ENCODE measurements at regions not wholly inside any gene's neighbourhood (a gene's known extent, or its start where the extent isn't known, plus 50 kb on each side); places are given as distances from the start of the nearest gene placed in this dataset.
"Not testable (repeated sequence)": the region's sequence is repeated elsewhere in the genome, so short reads cannot be mapped to it uniquely, and the experiment has no call there.

- no peak overlapping the region for H3K27ac Mint-ChIP-seq
- H3K9me3 Mint-ChIP-seq = peaks cover 5 to 12% of the 10 kb centered on the region in 2 donors
- H3K36me3 Mint-ChIP-seq = no peaks in the 10 kb centered on the region
- ATAC-seq = no peak
- DNase-seq (ENCODE audit: low spot score in 2 of 2) = no peak
Measured at GRCh38 chr6:148602136-148602535, 144.7 kb upstream of the UST start.

DNA sequence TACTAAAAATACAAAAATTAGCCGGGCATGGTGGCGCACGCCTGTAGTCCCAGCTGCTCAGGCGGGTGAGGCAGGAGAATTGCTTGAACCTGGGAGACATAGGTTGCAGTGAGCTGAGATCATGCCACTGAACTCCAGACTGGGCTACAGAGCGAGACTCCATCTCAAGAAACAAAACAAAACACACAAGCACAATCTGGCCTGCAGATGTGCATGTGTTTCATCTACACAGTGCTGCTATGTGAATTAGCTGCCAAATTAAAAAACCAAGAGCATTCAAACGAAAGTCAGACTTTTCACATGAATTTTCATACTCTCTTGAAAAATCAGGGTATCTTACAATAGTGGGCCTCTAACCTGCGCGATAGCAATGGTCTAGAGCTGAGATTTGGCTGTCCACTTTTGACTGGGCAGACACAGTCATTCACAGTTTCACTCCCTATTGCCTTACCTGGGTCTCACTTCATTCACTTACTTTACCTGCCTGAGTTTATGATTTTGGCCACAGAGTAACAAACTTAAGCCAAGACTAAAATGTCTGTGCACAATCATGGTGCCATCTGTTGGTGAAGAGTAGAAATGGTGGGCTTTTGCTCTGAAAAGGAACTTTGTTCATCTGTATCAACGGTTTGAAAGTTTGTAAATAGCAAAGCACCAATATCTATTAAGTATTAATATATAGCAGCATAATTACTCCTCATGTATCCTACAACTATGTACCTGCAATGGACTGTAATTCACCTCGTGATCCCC, 138.5 kb upstream of the UST start:
- no peaks in the 10 kb centered on the region for H3K9me3 Mint-ChIP-seq
- no peak for DNase-seq (ENCODE audit: low spot score in 2 of 2)
- no peak overlapping the region for H3K27ac Mint-ChIP-seq
- no peak for ATAC-seq
- no peaks in the 10 kb centered on the region for H3K36me3 Mint-ChIP-seq

- DNase-seq (ENCODE audit: low spot score in 2 of 2) = no peak
- H3K9me3 Mint-ChIP-seq = no peaks in the 10 kb centered on the region
- ATAC-seq = no peak
- no peak overlapping the region for H3K27ac Mint-ChIP-seq
- H3K36me3 Mint-ChIP-seq = no peaks in the 10 kb centered on the region
Measured at GRCh38 chr6:148611213-148611612, 135.6 kb upstream of the UST start.

DNA sequence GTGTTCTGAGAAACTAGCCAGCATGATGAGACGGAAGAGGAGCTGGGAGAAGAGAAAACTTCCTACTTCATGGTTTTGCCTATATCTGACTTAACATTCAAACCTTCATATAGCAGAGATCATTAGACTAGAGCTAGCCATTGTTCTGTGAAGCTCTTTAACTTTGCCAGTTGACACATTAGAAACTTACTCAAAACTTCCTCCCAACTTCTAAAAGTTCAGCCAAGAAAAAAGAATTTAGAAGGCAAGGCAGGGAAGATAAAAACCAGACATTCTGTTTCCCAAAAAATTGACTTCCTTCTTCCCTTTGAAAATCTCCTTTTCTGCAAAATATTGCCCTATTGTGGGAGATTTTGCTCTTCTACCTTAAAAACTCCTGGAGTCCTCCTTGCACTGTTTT, 134.8 kb upstream of the UST start:
- Mint-ChIP-seq H3K36me3 (no peaks in the 10 kb centered on the region), H3K27ac (no peak overlapping the region), H3K9me3 (no peaks in the 10 kb centered on the region)
- no peak for DNase-seq (ENCODE audit: low spot score in 2 of 2)
- no peak for ATAC-seq

- H3K9me3 Mint-ChIP-seq = no peaks in the 10 kb centered on the region
- DNase-seq (ENCODE audit: low spot score in 2 of 2) (no peak), ATAC-seq (no peak)
- H3K27ac Mint-ChIP-seq = no peak overlapping the region
- H3K36me3 Mint-ChIP-seq = no peaks in the 10 kb centered on the region
Measured at GRCh38 chr6:148614602-148615001, 132.2 kb upstream of the UST start.

GRCh38 chr6:148616841-148617240, 130.0 kb upstream of the UST start:
- DNase-seq (ENCODE audit: low spot score in 2 of 2) (no peak), ATAC-seq (no peak)
- no peaks in the 10 kb centered on the region for H3K9me3 Mint-ChIP-seq
- no peak overlapping the region for H3K27ac Mint-ChIP-seq
- H3K36me3 Mint-ChIP-seq = no peaks in the 10 kb centered on the region

GRCh38 chr6:148617530-148617929, 129.3 kb upstream of the UST start:
- Mint-ChIP-seq H3K27ac (no peak overlapping the region), H3K9me3 (no peaks in the 10 kb centered on the region), H3K36me3 (no peaks in the 10 kb centered on the region)
- ATAC-seq = no peak
- DNase-seq (ENCODE audit: low spot score in 2 of 2) = no peak

DNA sequence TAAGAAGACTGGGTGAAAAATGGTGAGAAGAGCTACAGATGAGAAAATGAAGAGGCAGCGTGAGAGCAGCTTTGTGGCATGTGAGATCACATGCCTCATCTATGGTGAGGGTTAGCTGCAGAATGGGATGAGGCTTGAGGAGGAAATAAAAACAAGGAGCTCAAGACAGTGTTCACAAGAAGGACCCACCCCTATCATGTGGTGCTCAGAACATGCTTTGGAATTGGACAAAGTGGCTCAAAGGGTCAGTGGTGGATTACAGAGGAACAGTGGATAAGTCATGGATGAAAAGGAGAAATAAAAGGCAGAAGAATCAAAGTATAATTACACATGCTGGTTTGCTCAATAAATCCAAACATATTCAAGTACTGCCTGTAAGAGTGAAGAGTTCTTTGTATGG, 126.9 kb upstream of the UST start:
- Mint-ChIP-seq H3K36me3 (no peaks in the 10 kb centered on the region), H3K27ac (no peak overlapping the region), H3K9me3 (no peaks in the 10 kb centered on the region)
- ATAC-seq = no peak
- DNase-seq (ENCODE audit: low spot score in 2 of 2) = no peak

GRCh38 chr6:148620579-148621298, 126.1 kb upstream of the UST start:
- no peak for DNase-seq (ENCODE audit: low spot score in 2 of 2)
- peak in 1 of 2 donors; percentile 59 for ATAC-seq
- Mint-ChIP-seq H3K27ac (no peak overlapping the region), H3K9me3 (no peaks in the 10 kb centered on the region), H3K36me3 (no peaks in the 10 kb centered on the region)

GRCh38 chr6:148625609-148626008, 121.2 kb upstream of the UST start:
- H3K36me3 Mint-ChIP-seq = no peaks in the 10 kb centered on the region
- no peaks in the 10 kb centered on the region for H3K9me3 Mint-ChIP-seq
- DNase-seq (ENCODE audit: low spot score in 2 of 2) (no peak), ATAC-seq (no peak)
- H3K27ac Mint-ChIP-seq = no peak overlapping the region

GRCh38 chr6:148628251-148628650, 118.6 kb upstream of the UST start:
- Mint-ChIP-seq H3K9me3 (no peaks in the 10 kb centered on the region), H3K27ac (no peak overlapping the region), H3K36me3 (no peaks in the 10 kb centered on the region)
- ATAC-seq (no peak), DNase-seq (ENCODE audit: low spot score in 2 of 2) (no peak)

GRCh38 chr6:148629181-148629580, 117.6 kb upstream of the UST start:
- Mint-ChIP-seq H3K9me3 (no peaks in the 10 kb centered on the region), H3K36me3 (no peaks in the 10 kb centered on the region), H3K27ac (no peak overlapping the region)
- no peak for ATAC-seq
- DNase-seq (ENCODE audit: low spot score in 2 of 2) = no peak

- Mint-ChIP-seq H3K36me3 (no peaks in the 10 kb centered on the region), H3K27ac (no peak overlapping the region), H3K9me3 (no peaks in the 10 kb centered on the region)
- DNase-seq (ENCODE audit: low spot score in 2 of 2) = no peak
- no peak for ATAC-seq
Measured at GRCh38 chr6:148629592-148630465, 117.0 kb upstream of the UST start.

DNA sequence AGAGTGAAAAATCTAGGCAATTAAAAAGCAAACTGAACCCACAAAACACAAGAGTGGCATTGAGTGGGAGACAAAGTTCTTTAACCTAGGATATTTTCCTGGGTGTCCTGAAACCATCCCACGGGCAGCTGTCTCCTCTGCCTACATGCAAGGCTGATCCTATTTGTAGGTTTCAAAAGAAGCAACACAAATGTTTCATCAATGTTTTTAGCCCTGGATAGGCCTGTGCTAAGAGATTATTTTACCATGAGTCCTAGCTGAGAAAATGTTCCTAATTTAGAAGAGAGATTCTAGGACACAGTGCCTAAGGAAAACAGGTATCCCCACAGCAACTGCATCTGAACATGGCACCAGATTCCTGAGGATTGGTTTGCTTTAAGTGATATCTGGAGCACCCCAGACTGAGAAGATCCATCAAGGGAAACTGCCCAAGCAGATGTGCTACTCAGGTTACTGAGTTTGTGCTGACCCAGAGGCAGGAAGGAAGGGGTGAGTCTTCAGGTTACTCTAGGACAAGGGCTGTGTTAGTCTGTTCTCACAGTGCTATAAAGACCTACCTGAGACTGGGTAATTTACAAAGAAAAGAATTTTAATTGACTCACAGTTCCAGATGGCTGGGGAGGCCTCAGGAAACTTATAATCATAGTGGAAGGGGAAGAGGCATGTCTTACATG, 111.6 kb upstream of the UST start:
- Mint-ChIP-seq H3K27ac (no peak overlapping the region), H3K36me3 (peaks cover 0 to 4% of the 10 kb centered on the region in 2 donors)
- ATAC-seq = no peak

DNA sequence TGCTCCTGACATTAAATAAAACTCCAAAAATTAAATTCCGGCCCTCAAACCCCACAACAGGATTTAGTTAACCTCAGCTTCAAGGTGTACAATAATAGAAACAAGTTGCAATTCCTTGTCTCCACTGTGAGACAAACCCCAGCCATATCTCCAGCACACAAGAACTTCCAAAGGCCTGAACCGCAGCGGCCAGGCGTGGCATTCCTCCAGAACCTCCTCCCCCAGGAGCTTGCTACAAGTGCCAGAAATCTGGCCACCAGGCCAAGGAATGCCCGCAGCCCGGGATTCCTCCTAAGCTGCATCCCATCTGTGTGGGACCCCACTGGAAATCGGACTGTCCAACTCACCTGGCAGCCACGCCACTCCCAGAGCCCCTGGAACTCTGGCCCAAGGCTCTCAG, 105.0 kb upstream of the UST start:
- H3K36me3 Mint-ChIP-seq; ATAC-seq; H3K27ac Mint-ChIP-seq; DNase-seq (ENCODE audit: low spot score in 2 of 2); H3K9me3 Mint-ChIP-seq: not testable (repeated sequence)

More for the DNA sequence above, 111.6 kb upstream of the UST start:
- no peak for DNase-seq (ENCODE audit: low spot score in 2 of 2)
- H3K9me3 Mint-ChIP-seq = no peaks in the 10 kb centered on the region

DNA sequence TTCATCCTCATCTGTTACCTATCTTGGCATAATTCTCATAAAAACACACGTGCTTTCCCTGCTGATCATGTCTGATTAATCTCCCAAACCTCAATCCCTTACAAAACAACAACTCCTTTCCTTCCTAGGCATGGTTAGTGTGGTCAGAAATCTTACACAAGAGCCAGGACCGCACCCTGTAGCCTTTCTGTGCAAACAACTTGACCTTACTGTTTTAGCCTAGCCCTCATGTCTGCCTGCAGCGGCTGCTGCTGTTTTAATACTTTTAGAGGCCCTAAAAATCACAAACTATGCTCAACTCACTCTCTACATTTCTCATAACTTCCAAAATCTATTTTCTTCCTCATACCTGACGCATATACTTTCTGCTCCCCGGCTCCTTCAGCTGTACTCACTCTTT, 103.6 kb upstream of the UST start:
- not testable (repeated sequence) for H3K27ac Mint-ChIP-seq; H3K9me3 Mint-ChIP-seq; DNase-seq (ENCODE audit: low spot score in 2 of 2); H3K36me3 Mint-ChIP-seq; ATAC-seq

GRCh38 chr6:148645049-148645448, 101.8 kb upstream of the UST start:
- not testable (repeated sequence) for ATAC-seq; H3K36me3 Mint-ChIP-seq; H3K27ac Mint-ChIP-seq; H3K9me3 Mint-ChIP-seq; DNase-seq (ENCODE audit: low spot score in 2 of 2)

Measured in activated naive CD4-positive, alpha-beta T cell treated with anti-CD3 and anti-CD28 coated beads, Interleukin-2, amount 50 U/mL, for 72 hours (primary cell).